GM23248 (cell line): ENCODE measurements at regions not wholly inside any gene's neighbourhood (a gene's known extent, or its start where the extent isn't known, plus 50 kb on each side); places are given as distances from the start of the nearest gene placed in this dataset.

Source experiments
- EZH2 ChIP-seq: fragments of 200-600 bp; sonication (generic); IDR thresholded peaks from 2 replicates; pipeline ENCODE4 v1.6.1; 2018; ENCODE audit warnings: antibody characterized with exemption, mild to moderate bottlenecking; ENCODE audit not compliant: insufficient read depth, poor library complexity, severe bottlenecking
- EZH2phosphoT487 ChIP-seq: fragments of 200-600 bp; sonication (generic); IDR thresholded peaks from 2 replicates; pipeline ENCODE4 v1.6.1; 2018; ENCODE audit warnings: antibody characterized with exemption, moderate library complexity, mild to moderate bottlenecking, low read depth; ENCODE audit not compliant: insufficient read depth

GRCh38 chr4:179151770-179152169 is 1709.5 kb upstream of the AGA start:
- TF ChIP-seq EZH2phosphoT487, result no peak
- TF ChIP-seq EZH2, result no peak
